Kasumi-1 (cell line): ENCODE measurements at regions not wholly inside any gene's neighbourhood (a gene's known extent, or its start where the extent isn't known, plus 50 kb on each side); places are given as distances from the start of the nearest gene placed in this dataset.

Experiments
- DNase-seq, 2 experiments: peaks; one replicate each; lab custom pipeline; 2025; lab: John Stamatoyannopoulos, UW

DNA sequence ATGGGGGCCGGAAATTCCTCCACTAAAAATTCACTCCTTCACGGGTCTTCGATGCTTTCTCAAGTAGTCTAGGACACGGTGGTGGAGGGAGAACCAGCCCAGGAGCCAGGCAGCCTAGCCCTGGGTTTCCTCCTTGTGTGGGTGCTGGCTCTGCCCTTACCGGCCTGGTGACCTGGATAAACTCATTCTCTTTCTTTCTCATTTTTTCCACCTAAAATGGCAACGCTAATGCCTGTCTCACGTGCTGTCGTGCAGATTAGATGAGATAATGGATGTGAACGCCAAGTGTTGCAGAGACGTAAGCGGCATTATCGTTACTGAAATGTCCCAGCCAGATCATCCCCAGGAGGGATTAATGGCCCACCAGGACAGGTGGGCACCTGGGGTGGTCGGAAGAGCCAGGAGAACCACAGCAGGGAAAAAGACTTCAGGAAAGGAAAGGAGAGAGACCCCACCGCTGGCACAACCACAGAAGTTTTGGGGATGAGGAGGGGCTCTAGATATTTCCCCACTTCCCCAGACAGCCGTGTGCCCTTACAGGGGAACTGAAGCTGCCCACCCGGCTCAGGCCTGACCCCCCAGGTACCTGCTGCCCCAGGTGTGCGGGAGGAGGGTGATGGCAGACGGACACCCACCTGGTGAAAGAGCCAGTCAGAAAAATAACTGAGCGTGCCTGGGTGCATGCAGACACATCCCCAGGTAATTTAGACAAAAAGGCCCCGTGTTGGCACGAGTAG, 100.8 kb upstream of the ASAP2 start:
- no peak for DNase-seq

DNA sequence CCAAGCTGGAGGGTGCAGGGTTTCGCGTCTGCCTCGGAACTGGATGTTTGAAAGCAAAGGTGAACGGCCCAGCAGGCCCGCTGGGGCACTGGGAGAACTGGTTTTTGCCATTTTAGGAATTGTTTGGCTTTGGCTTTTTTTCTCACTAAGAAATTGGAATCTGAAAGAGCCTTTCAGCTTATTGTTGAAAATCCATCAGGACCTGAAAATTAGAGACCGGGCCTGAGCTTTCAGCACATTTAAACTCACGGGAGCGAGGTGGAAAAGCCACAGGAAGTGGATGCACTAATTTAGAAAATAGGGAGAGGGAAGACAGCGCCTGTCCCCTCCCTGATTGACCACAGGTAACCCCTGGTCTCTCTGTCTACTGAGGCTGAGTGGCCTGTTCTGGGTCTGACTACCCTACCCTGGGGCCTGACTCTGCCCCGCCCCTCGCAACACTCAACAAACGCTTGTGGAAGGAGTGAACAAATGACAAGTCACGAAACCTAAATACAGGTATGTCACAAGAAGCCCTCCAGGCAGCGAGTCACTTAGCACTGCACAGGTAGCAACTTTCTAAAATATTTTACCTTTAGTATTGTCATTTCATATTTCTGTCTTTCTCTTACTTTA, 100.3 kb upstream of the MBOAT2 start:
- DNase-seq: no peak

DNA sequence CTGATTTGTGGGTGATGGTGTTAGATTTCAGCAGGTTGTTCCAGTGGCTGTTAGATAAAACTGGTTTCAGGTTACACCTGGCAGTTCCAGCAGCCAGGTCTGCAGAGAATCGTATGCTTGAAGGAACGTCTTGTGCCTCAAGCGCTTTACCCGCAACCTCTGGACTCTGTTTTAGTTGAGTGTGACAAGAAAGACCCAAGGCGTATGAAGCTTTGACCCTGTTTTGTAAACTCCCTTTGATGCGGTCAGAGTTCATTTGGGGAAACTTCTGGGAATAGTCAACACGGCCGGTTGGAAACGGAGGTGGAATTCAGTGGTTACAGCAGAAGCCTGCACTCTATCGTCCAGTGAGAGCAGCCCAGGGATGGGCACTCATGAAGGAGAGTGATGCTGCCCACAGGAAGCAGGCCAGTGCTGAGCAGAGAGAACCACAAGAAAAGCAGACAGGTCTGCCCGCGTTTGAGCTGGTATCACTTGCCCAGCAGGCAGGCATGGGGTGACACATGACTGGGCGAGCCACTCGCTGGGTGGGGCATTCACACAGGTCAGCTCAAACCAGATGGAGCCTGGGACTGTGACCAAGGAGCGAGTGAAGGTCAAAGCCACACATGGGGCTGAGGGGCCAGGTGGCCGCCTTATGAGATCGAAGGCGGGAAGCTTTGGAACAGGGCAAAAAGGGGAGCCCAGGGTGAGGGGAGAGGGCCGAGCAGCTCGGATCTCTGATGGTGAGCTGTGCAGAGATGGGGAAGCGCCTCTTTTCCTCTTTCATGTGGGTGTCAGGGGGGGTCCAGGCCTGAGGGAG, 99.6 kb upstream of the MBOAT2 start:
- DNase-seq: no peak

DNA sequence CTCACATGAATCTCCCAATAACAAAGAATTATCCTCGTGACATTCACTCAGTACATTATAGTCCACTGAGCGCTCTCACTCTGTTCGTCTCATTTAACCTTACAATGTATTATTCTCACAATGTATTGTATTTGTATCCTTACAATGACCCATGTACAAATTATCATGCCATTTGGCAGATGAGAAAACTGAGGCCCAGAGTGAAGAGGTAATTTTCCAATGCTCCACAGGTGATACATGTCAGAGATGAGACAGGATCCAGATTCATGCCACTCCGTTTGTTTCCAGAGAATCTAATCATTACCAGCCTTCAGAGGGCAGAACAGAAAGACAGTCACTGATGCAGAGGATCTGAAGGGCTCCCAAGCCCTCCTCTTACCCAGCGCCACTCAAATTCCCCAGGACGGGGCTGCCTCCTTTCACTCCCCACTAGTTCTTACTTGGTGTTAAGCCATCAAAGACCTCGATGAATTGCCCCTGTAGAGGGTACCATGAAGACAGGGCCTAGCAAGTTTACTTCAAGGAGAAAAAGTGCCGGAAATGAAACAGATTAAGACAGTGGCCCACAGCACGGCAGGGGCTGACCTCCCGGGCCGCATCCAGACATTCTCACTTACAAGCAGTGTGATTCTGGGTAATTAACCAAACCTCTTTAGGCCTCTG, 98.4 kb upstream of the MBOAT2 start:
- no peak for DNase-seq

DNA sequence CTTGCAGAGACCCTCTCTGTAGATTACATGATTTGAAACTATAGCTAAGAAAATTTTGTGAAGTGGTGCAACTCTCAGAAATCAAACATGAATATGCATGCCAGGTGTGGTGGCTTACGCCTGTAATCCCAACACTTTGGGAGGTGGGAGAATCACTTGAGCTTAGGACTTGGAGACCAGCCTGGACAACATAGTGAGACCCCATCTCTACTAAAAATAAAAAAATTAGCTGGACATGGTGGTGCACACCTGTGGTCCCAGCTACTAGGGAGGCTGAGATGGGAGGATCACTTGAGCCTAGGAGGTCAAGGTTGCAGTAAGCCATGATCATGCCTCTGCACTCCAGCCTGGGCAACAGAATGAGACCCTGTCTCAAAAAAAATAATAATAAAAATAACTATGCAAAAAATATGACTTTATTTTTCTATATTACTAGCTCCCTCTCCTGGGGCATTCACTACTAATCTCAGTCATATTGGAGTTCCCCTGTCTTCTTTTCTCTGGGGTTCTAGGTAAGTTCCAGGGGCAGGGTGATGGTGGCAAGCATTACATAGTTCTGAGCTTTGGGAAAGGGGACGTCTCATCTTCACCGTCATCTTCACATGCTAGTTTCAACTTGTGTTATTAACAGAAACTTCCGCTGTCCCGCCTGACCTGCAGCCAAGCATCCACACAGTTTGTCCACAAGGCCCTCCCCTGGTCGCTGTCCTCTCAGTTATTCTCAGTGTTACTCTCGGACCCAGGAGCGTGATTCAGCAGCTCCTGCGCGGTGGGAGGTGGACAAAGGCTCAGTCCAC, 96.8 kb upstream of the MBOAT2 start:
- no peak for DNase-seq

DNA sequence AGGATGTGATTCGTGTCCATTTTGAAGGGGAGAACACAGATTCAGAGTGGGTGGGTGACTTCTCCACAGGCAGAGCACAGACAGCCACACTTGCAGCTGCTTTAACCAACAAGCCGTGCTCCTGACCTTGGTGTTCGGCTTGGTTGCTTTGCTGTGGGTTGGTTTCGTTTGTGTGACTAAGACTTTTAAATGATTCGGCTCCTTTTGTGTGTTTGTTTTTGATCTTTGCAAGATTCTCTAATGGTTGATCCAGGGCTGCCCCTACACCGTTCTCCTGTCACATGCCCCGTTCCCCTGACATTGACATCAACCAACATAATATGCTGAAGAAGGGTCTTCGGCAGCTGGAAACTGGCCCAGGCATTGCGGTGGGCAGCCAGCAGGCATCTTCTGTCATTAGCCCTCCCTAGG, 95.9 kb upstream of the MBOAT2 start:
- no peak for DNase-seq

DNA sequence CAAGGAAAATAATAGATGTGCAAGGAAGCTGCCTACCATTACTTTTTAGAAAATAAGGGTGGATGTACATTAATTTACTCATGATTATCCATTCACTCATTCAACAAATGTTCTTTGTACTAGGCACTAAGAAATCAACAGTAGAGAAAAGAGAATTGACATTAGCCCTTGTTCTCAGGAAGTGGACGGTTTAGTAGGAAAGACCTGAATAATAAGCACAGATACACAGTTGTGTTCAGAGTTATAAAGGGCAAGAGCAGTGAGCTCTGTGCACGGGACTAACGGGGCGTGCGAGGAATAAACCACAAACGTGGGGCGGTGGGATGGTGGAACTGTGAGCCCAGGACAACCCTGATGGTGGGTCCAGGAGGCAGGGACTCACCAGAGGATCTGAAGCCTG, 94.4 kb upstream of the MBOAT2 start:
- DNase-seq: no peak

DNA sequence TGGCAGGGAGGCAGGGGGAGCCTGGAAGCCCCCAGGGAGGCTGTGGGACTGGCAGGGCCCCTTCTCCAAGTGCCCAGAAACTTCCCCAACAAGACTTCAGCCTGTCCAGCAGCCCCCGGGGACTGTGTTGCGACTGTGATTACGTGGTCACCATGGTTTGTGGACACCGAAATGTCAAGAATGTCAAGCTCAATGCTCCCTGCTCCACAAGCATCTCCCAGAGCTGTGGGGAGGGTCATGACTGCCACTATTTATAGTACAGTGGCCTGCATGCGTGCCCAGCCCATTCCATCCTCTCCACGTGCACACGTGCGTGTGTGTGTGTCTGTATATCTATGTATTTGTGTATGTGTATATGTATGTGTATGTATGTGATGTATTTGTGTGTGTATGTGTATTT, 93.8 kb upstream of the MBOAT2 start:
- no peak for DNase-seq

DNA sequence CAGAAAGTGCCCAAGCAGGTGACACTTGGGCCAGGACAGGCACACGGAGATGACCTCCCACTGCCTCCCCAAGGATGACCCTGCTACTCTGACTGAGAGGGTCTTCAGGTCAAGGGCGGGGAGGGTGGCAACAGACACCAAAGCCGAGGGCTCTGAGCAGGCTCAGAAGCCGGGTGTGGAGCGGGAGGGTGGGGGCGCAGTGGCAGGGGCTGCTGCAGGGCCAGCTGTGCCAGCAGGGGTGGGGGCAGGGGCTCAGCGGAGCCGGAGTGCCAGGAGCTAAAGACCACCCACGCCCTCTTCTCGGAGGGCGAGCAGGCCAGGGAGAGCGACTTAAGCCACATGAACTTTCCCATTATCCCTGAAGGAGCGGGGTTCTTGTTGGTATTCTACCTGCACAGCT, 93.3 kb upstream of the MBOAT2 start:
- no peak for DNase-seq

DNA sequence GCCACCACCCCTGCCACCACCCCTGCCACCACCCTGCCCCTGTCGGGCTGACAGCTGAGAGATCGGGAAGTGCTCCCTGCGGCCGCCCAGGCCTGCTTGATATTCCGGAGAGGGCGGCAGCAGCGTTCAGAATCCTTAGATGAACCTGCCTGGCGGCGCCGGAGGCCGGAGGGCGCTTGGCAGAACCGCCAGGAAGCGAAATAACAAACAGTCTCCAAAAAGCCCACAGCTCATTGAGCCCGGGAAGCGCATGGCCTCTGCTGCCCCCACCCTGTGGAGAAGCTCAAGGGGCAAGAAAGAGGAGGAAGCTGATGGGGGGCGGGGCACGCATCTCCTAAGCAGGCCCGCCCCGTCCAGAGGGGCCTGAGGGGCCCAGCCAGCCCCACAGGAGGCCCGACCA, 92.2 kb upstream of the MBOAT2 start:
- DNase-seq: peak; percentile 32 to 45

DNA sequence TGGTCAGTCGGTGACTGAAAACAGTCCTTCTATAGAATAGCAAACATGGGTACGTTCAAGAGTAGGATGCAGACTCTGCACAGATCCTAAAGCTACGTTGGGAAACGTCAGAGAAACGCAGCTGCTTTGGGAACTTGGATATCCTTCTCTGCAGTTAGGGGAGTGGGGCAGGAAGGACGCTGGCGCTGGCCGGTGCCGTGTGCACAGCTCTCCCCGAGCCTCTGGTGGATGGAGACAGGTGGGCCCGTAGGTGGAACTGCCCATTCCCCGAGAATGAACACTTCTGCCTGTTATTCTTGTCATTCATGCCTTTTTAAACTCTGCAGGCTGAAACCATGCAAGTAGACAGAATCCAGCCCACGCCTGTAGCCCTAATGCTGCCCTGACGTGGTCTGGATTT, 91.7 kb upstream of the MBOAT2 start:
- no peak for DNase-seq

DNA sequence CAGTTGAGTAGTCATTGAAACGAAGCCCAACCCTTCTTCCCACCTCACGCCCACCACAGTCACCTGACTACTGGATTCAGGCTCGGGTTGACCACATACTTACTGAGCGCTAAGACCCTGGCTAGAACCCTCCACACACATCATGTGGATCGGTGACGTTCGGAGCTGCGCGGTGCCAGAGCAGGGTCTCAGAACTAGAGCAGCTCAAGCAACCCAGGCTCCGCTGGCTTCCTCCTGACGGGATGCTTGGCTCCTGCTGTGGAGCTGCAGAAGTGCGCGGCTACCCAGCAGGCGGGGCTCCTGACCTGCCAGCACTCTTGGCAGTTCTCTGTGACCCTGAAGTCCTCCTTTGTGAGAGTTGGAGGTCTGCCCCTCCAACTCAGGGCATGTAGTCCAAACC, 90.6 kb upstream of the MBOAT2 start:
- no peak for DNase-seq

DNA sequence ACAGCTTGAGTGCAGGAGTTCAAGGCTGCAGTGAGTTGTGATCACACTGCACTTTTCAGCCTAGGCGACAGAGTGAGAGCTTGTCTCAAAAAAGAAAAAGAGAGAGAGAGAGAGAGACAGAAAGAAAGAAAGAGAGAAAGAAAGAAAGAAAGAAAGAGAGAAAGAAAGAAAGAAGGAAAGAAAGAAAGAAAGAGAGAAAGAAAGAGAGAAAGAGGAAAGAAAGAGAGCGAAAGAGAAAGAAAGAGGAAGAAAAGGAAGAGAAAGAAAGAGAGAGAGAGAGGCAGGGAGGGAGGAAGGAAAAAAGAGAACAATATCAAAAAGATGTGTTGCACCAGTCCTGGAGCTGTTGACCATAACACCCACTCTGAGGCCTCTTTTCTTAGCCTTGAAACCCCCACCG, 89.8 kb upstream of the MBOAT2 start:
- DNase-seq: no peak

DNA sequence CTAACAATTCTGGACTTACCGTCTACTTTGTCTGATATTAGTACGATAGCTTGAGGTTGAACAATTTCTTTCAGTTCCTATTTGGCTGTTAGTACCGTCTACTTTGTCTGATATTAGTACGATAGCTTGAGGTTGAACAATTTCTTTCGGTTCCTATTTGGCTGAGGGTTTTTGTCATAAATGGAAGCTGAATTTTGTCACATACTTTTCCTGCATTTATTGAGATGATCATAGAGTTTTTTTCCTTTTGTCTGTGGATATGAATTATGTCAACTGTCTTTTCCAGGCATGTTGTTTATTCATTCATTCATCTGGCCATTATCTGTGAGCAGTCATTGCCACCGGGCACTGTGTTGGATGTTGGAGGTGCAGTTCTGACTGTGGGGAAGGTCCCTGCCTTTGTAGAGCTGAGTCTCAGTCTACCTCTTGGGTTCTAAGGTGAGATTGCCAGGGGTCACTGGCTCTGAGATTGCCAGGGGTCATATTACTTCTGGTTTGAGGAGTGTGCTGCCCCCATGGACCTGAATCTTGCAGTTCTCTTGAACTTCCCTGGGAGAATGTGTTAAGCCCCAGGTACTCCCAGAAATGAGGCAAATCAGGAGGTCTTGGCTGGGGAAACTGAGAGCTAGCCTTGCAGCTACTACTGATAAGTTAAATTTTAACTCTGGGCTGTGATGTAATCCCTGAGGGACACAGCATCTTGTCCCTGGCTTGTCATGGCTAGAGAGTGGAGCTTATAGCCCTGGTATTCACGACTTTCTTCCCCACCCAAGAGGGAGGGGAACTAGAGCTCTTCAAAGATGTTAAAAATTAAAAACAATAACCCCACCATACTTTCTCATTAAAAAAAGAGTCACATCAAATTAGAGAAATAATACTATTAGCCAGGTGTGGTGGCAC, 89.1 kb upstream of the MBOAT2 start:
- no peak for DNase-seq

DNA sequence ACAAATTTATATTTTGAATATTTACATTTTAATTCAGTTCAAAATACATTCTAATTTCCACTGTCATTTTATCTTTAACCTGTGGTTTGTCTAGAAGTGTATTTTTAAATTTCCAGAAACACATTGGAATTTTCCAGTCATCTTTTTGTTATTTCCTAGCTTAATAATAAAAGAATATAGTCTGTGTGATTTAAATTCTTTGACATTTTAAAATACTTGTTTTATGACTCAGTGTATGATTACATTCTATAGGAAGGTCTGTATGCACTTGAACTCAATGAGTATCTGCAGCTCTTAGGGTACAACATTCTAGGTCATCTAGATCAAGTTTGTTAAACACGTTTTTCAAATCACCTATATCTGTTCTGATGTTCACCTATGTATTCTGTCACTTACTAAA, 88.3 kb upstream of the MBOAT2 start:
- DNase-seq: no peak

DNA sequence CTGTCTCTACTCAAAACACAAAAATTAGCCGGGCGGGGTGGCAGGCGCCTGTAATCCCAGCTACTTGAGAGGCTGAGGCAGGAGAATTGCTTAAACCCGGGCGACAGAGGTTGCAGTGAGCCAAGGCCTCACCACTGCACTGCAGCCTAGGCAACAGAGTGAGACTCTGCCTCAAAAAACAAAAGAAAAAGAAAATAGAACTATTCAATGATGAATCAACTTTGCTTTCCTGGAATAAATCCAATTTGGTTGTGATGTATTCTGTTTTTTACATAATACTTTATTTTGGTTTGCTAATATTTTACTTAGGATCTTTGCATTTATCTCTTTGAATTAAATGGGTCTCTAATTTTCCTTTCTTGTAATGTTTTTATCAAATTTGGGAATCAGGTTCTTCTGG, 86.3 kb upstream of the MBOAT2 start:
- no peak for DNase-seq

DNA sequence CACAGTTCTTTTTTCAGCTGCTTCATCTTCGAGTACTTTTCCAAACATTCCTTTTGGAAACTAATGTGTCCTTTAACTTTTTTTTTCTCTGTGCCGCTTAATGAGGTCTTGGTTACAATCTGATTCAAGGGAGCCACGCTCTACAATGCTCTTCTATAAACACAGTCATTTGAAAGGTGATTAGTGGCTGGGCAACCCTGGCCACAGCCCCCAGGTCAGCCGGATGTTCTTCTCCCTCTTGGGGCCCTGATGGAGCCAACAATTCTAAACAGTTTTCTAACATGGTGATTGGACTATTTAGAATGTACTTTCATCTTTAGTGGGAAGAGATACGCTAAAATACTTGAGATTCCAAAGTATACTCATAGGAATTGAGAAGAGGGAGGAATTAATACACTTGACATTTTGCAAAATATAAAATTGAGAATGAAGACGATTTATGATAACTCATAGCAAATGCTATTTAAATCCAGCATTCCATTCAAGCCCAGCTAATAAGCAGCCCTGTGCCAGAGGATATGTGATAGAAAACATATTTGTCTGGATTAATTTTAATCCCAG, 83.7 kb upstream of the MBOAT2 start:
- no peak for DNase-seq

DNA sequence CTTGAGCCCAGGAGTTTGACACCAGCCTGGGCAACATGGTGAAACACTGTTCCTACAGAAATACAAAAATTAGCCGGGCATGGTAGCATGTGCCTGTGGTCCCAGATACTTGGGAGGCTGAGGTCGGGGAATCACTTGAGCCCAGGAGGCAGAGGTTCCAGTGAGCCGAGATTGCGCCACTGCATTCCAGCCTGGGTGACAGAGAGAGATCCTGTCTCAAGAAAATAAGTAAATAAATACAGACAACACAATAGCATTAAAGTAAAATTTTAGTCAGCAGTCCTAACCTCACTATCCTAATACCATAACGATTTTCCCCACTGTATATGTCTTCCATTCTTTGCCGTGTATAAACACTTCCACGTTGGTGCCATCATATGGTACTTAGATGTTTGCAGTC, 83.0 kb upstream of the MBOAT2 start:
- DNase-seq: no peak

DNA sequence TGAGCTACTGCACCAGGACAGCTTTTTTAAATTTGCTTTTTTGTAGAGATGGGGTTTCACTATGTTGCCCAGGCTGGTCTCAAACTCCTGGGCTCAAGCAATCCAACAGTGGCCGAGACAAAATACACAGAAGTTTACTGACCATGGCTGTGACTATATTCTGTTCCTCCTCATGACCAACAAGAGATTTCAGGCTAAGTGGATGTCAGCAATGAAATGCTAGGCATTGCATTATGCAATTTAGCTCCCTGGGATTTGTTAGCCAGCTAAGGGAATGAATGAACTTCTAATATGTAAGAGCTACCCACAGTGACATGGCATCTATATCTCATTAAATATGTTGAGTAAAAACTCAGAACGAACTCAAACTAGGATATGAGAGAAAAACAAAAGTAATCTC, 81.9 kb upstream of the MBOAT2 start:
- DNase-seq: no peak

DNA sequence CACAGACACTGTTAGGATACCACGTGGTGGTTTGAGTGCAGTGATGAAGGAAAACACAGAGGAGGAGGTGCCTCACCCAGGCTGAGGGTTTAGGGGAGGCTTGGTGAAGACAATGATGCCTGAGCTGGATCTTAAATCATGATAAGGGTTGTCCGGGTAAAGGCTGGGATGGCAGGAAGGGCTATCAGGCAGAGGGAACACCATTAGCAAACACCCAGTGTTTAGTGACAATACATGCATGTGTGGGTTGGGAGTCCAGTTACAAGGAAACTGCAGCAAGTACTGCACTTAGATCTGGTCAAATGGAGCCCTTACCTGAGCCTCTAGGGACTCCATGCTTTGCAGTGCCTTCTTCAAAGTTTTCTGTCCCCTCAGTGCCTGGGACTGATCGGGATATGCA, 79.8 kb upstream of the MBOAT2 start:
- DNase-seq: no peak

DNA sequence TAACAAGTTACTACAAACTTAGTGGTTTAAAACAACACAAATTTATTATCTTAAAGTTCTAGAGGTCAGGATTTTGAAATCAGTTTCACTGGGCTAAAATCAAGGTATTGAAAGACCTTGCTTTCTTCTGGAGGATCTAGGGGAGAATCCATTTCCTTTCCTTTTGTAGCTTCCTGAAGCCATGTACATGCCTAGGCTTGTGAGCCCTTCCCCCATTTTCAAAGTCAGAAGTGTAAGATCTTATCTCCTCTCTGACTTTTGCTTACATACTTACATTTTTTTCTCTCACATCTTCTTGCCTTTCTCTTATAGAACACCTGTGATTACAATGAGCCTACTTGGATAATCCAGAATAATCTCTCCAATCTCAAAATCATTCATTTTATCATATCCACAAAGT, 78.7 kb upstream of the MBOAT2 start:
- no peak for DNase-seq
